ENCODE measurements at regions not wholly inside any gene's neighbourhood (a gene's known extent, or its start where the extent isn't known, plus 50 kb on each side); places are given as distances from the start of the nearest gene placed in this dataset.

DNA sequence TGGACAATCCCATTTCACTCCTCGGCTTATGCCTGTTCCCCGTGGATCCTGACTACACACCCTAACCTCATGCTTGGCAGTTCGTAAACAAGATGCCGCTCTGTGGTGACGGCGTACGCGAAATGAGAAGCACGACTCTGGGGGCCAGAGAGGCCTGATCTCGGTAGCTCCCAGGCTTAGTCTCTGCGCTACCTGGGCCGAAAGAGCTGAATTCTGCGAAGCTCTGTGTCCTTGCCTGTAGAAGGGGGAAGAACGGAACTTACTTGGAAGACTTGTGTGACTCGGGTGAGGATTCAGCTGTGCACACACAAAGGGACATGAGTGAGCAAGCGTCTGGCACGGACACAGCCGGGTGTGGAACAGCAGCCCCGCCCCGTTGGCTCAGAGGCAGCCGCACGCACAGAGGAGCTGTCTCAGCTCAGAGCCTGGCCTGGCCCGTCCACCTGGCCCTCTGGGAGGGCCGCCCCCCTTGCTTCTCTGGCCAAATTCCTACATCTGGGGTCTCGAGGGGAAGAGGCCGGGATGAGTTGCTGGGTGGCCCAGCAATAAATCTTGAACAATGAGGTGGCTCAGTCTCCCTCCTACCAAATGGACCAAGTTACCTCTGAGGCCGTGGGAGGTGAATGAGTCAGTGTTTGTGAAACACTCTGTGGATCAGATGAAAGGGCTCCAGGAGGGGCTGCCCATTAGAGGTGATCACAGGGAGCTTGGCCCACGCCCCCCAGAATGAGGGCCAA, 83.8 kb downstream of the PDGFA start:
- no peaks in the 10 kb centered on the region for H3K36me3 ChIP-seq
- H3K4me3 ChIP-seq: no peak overlapping the region
- intact Hi-C loops (cut with DNase I): no loop called here
- peak; percentile 78 for DNase-seq
- H3K9ac ChIP-seq (ENCODE audit: low read depth in 2 of 2, low read length in 2 of 2): peak overlapping the region in 1 of 2 donors; percentile 63
- no peaks in the 10 kb centered on the region for H3K4me1 ChIP-seq
- no peak overlapping the region for H3K27ac ChIP-seq
- H3K27me3 ChIP-seq: no peaks in the 10 kb centered on the region
- H3K9me3 ChIP-seq: no peaks in the 10 kb centered on the region
- TF ChIP-seq, protein P1, sequence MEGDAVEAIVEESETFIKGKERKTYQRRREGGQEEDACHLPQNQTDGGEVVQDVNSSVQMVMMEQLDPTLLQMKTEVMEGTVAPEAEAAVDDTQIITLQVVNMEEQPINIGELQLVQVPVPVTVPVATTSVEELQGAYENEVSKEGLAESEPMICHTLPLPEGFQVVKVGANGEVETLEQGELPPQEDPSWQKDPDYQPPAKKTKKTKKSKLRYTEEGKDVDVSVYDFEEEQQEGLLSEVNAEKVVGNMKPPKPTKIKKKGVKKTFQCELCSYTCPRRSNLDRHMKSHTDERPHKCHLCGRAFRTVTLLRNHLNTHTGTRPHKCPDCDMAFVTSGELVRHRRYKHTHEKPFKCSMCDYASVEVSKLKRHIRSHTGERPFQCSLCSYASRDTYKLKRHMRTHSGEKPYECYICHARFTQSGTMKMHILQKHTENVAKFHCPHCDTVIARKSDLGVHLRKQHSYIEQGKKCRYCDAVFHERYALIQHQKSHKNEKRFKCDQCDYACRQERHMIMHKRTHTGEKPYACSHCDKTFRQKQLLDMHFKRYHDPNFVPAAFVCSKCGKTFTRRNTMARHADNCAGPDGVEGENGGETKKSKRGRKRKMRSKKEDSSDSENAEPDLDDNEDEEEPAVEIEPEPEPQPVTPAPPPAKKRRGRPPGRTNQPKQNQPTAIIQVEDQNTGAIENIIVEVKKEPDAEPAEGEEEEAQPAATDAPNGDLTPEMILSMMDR (IDR thresholded peaks at IDR 0.05): no peak

DNA sequence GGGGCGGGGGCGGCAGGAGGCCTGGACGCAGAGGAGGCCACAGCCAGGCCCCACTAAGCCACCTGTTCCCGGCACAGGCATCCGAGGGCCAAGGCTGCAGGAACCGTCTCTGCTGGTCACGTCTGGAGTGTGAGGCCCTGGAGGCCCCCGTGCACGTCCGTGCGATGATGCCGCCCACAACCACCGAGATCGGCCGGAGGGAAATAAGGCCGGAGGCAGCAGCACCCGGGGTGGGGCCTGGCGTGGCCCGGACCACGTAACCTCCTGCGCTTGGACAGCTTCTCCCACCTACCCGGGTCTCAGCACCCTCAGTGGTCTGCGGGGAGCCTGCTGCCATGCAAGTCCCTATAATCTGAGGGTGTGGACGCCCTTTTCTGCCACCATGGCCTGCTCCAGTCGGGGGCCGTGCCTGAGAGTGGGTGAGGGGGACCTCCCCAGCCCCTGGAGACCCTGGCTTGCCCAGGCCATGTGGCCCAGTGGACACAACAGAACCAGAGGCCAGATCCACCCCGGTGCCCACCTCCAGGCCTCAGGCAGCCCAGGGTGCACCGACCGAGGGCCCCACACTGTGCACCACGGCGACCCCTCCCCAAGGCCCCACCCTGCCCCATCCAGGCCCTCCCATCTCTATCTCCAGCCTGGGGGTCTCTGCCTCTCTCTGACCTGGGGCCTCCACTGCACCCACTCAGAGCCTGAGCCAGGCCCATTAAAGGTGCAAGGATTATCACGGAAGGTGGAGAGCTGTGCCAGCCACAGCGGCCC, 83.1 kb downstream of the PDGFA start:
- Histone ChIP-seq H3K9me3 (no peaks in the 10 kb centered on the region), H3K27ac (no peak overlapping the region), H3K36me3 (no peaks in the 10 kb centered on the region), H3K4me1 (no peaks in the 10 kb centered on the region), H3K4me3 (no peak overlapping the region), H3K9ac (ENCODE audit: low read depth in 2 of 2, low read length in 2 of 2) (no peak overlapping the region), H3K27me3 (no peaks in the 10 kb centered on the region)
- intact Hi-C loops (cut with DNase I): no loop called here
- TF ChIP-seq, protein P1 (IDR thresholded peaks at IDR 0.05): no peak
- DNase-seq: no peak

DNA sequence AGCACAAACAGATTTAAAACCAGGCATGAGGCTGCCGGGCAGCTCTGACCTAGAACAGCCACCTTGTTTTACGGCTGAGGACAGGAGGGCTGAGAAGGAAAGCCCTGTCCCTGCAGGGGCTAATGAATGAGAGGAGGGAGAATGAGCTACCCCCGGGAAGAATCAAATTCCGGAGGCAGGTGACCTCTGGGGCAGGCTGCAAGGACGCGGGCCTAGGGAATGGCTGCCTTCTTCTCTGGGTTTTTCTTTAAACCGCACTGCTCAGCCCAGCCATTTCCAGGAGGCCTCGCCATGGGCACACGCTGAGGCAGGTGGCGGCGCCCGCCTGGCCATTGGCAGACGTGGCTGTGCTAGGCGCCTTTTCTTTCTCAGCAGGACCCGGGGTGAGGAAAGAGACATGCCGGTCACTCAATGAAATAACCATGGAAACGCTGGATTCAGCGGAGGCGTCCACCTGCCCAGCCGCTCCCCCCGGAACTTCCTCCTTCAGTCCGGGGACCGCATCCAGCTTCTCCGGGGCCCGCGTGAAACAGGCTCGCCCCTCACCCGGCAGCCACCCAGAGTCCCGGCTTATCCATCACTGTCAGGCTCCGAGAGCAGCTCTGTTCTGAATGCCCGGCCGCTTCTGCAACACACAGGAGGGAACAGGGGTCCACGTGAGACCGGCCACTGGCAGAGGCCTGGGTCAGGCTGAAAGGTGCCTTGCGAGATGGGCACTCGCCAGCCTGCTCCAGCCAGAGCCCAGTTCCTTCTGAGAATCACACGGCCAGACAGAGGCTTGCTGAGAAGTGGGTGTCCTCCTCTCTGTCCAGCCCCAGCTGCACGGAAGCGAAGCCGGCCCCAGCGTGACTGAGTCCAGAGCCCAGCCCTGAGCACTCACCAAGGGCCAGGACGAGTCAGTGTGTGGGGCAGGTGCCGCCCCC, 82.1 kb downstream of the PDGFA start:
- H3K4me3 ChIP-seq: no peak overlapping the region
- no peaks in the 10 kb centered on the region for H3K4me1 ChIP-seq
- H3K27ac ChIP-seq: no peak overlapping the region
- TF ChIP-seq, protein P1 (IDR thresholded peaks at IDR 0.05): no peak
- no peak for DNase-seq
- no peaks in the 10 kb centered on the region for H3K9me3 ChIP-seq
- intact Hi-C loops (cut with DNase I): no loop called here
- H3K9ac ChIP-seq (ENCODE audit: low read depth in 2 of 2, low read length in 2 of 2): no peak overlapping the region
- no peaks in the 10 kb centered on the region for H3K36me3 ChIP-seq
- H3K27me3 ChIP-seq: no peaks in the 10 kb centered on the region

DNA sequence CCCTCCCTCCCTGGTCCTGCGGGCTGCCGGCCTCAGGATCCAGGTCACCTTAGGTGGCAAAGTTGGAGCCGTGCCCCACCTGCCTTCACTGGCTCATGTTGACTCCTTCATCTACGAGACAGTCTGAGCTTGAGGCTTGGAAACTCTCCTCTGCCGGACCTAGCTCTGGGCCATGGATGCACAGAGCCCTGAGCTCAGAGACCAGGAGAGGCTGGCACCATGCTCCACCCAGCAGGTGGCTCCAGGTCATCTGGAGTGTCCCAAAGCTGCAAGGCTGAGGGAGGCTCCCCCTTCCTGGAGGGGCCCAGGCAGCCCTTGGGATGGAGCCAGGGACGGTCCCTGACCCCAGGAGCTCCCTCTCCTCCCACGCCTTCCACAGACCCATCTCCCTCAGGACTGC, 81.3 kb downstream of the PDGFA start:
- Histone ChIP-seq H3K4me3 (no peak overlapping the region), H3K4me1 (no peaks in the 10 kb centered on the region), H3K27me3 (no peaks in the 10 kb centered on the region), H3K9me3 (no peaks in the 10 kb centered on the region), H3K27ac (no peak overlapping the region), H3K9ac (ENCODE audit: low read depth in 2 of 2, low read length in 2 of 2) (no peak overlapping the region), H3K36me3 (no peaks in the 10 kb centered on the region)
- no peak for DNase-seq
- intact Hi-C loops (cut with DNase I): no loop called here
- TF ChIP-seq, protein P1 (IDR thresholded peaks at IDR 0.05): no peak

DNA sequence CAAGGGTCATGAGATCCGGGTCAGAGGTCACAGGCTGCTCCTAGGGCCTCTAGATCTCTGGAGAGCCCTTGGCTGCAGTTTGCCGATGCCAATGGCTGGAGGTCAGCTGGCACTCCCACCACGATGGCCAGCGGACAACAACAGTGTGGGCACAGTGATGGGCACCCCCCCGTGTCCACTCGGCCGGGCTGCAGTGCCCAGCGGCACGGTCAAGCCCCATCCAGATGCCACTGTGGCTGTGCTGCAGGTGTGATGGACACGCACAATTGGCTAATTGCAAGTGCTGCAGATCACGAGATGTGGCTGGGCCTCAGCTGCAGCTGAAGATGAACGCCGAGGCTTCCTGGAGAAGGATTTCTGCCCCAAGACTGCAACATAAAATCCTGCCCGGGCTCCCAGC, 80.7 kb downstream of the PDGFA start:
- no peaks in the 10 kb centered on the region for H3K4me1 ChIP-seq
- DNase-seq: no peak
- intact Hi-C loops (cut with DNase I): no loop called here
- H3K9me3 ChIP-seq: no peaks in the 10 kb centered on the region
- no peaks in the 10 kb centered on the region for H3K36me3 ChIP-seq
- TF ChIP-seq, protein P1 (IDR thresholded peaks at IDR 0.05): no peak
- H3K27ac ChIP-seq: no peak overlapping the region
- no peak overlapping the region for H3K4me3 ChIP-seq
- H3K9ac ChIP-seq (ENCODE audit: low read depth in 2 of 2, low read length in 2 of 2): no peak overlapping the region
- H3K27me3 ChIP-seq: no peaks in the 10 kb centered on the region
